ENCODE measurements at regions not wholly inside any gene's neighbourhood (a gene's known extent, or its start where the extent isn't known, plus 50 kb on each side); places are given as distances from the start of the nearest gene placed in this dataset.

- Histone ChIP-seq H3K36me3 (ENCODE audit: control insufficient read depth, insufficient read depth, low read length) (no peaks in the 10 kb centered on the region), H3K4me1 (ENCODE audit: control insufficient read depth, insufficient read depth, low read length) (no peaks in the 10 kb centered on the region), H3K27me3 (ENCODE audit: control insufficient read depth, insufficient read depth, low read length) (no peaks in the 10 kb centered on the region), H3K9me3 (ENCODE audit: control insufficient read depth, insufficient read depth, low read length) (no peaks in the 10 kb centered on the region), H3K27ac (ENCODE audit: low read length) (no peak overlapping the region), H3K4me3 (ENCODE audit: low read length) (no peak overlapping the region)
- intact Hi-C loops (cut with micrococcal nuclease) = no loop called here
- H3K27me3 Mint-ChIP-seq (ENCODE audit: low read depth in 2 of 2) = no peaks in the 10 kb centered on the region
- no peak for TF ChIP-seq CTCF (IDR thresholded peaks at IDR 0.05)
- peaks cover 14% of the 10 kb centered on the region for H3K36me3 Mint-ChIP-seq
- no peak for ATAC-seq
- no peak overlapping the region for H3K4me3 Mint-ChIP-seq
- H3K27ac Mint-ChIP-seq = no peak overlapping the region
- WGBS (ENCODE audit: insufficient coverage) = 95% methylated on average over 6 of the region's 6 CpGs
- no peak for DNase-seq
- peaks cover 5% of the 10 kb centered on the region in 2 donors for H3K9me3 Mint-ChIP-seq
- H3K4me1 Mint-ChIP-seq = no peaks in the 10 kb centered on the region
These were observed 591.6 kb downstream of the ISL1 start for GRCh38 chr5:51974834-51975233.

- H3K36me3 ChIP-seq (ENCODE audit: control insufficient read depth, insufficient read depth, low read length) = no peaks in the 10 kb centered on the region
- Mint-ChIP-seq H3K4me3 (no peak overlapping the region), H3K4me1 (no peaks in the 10 kb centered on the region), H3K27ac (no peak overlapping the region), H3K36me3 (peaks cover 9% of the 10 kb centered on the region), H3K9me3 (peaks cover 6 to 7% of the 10 kb centered on the region in 2 donors), H3K27me3 (ENCODE audit: low read depth in 2 of 2) (no peaks in the 10 kb centered on the region)
- H3K9me3 ChIP-seq (ENCODE audit: control insufficient read depth, insufficient read depth, low read length) = no peaks in the 10 kb centered on the region
- no peak for DNase-seq
- H3K4me3 ChIP-seq (ENCODE audit: low read length) = no peak overlapping the region
- no peak for ATAC-seq
- no peaks in the 10 kb centered on the region for H3K4me1 ChIP-seq (ENCODE audit: control insufficient read depth, insufficient read depth, low read length)
- TF ChIP-seq CTCF (IDR thresholded peaks at IDR 0.05) = no peak
- WGBS (ENCODE audit: insufficient coverage) = no CpG with 5 or more reads among the region's 1 CpG
- no peak overlapping the region for H3K27ac ChIP-seq (ENCODE audit: low read length)
- no peaks in the 10 kb centered on the region for H3K27me3 ChIP-seq (ENCODE audit: control insufficient read depth, insufficient read depth, low read length)
- intact Hi-C loops (cut with micrococcal nuclease) = no loop called here
These were observed 593.8 kb downstream of the ISL1 start for GRCh38 chr5:51977014-51977413.

- H3K27me3 Mint-ChIP-seq (ENCODE audit: low read depth in 2 of 2) = no peaks in the 10 kb centered on the region
- no peaks in the 10 kb centered on the region for H3K4me1 Mint-ChIP-seq
- H3K27ac ChIP-seq (ENCODE audit: low read length) = no peak overlapping the region
- ATAC-seq (no peak), DNase-seq (no peak)
- no peaks in the 10 kb centered on the region for H3K9me3 ChIP-seq (ENCODE audit: control insufficient read depth, insufficient read depth, low read length)
- no peak overlapping the region for H3K4me3 Mint-ChIP-seq
- TF ChIP-seq CTCF (IDR thresholded peaks at IDR 0.05) = no peak
- H3K4me1 ChIP-seq (ENCODE audit: control insufficient read depth, insufficient read depth, low read length) = no peaks in the 10 kb centered on the region
- H3K27me3 ChIP-seq (ENCODE audit: control insufficient read depth, insufficient read depth, low read length) = no peaks in the 10 kb centered on the region
- H3K4me3 ChIP-seq (ENCODE audit: low read length) = no peak overlapping the region
- no peak overlapping the region for H3K27ac Mint-ChIP-seq
- intact Hi-C loops (cut with micrococcal nuclease) = no loop called here
- no peaks in the 10 kb centered on the region for H3K36me3 Mint-ChIP-seq
- no peaks in the 10 kb centered on the region for H3K36me3 ChIP-seq (ENCODE audit: control insufficient read depth, insufficient read depth, low read length)
- H3K9me3 Mint-ChIP-seq = peaks cover 3 to 5% of the 10 kb centered on the region in 2 donors
These were observed 599.9 kb downstream of the ISL1 start for GRCh38 chr5:51983161-51983560.

GRCh38 chr5:51986733-51987132, 603.5 kb downstream of the ISL1 start:
- 91% methylated on average over 3 of the region's 3 CpGs for WGBS (ENCODE audit: insufficient coverage)
- intact Hi-C loops (cut with micrococcal nuclease) = no loop called here
- H3K9me3 ChIP-seq (ENCODE audit: control insufficient read depth, insufficient read depth, low read length) = no peaks in the 10 kb centered on the region
- H3K27me3 ChIP-seq (ENCODE audit: control insufficient read depth, insufficient read depth, low read length) = no peaks in the 10 kb centered on the region
- no peak for TF ChIP-seq CTCF (IDR thresholded peaks at IDR 0.05)
- Mint-ChIP-seq H3K9me3 (peaks cover 0 to 2% of the 10 kb centered on the region in 2 donors), H3K27me3 (ENCODE audit: low read depth in 2 of 2) (no peaks in the 10 kb centered on the region), H3K27ac (no peak overlapping the region), H3K36me3 (no peaks in the 10 kb centered on the region), H3K4me1 (no peaks in the 10 kb centered on the region), H3K4me3 (no peak overlapping the region)
- H3K36me3 ChIP-seq (ENCODE audit: control insufficient read depth, insufficient read depth, low read length) = no peaks in the 10 kb centered on the region
- H3K27ac ChIP-seq (ENCODE audit: low read length) = no peak overlapping the region
- no peak for ATAC-seq
- H3K4me3 ChIP-seq (ENCODE audit: low read length) = no peak overlapping the region
- DNase-seq = no peak
- no peaks in the 10 kb centered on the region for H3K4me1 ChIP-seq (ENCODE audit: control insufficient read depth, insufficient read depth, low read length)

Data from natural killer cell (primary cell).